Mesenchymal stem cell (in vitro differentiated cells and primary cell): ENCODE measurements at regions not wholly inside any gene's neighbourhood (a gene's known extent, or its start where the extent isn't known, plus 50 kb on each side); places are given as distances from the start of the nearest gene placed in this dataset.

Experiments
- DNase-seq: peaks from one replicate; pipeline ENCODE4 v3.0.0-alpha.2; 2013
- H2AFZ ChIP-seq: one replicate; pipeline ENCODE4 v1.6.1; 2013; ENCODE audit warnings: low read depth, mild to moderate bottlenecking, control low read depth, inconsistent platforms, low read length, moderate library complexity
- H2AK5ac ChIP-seq: 2 replicates; pipeline ENCODE4 v1.6.1; 2013; ENCODE audit warnings: low read length, moderate library complexity, mild to moderate bottlenecking, inconsistent platforms; ENCODE audit not compliant: severe bottlenecking
- H2BK120ac ChIP-seq: one replicate; pipeline ENCODE4 v1.6.1; 2013; ENCODE audit warnings: low read depth, mild to moderate bottlenecking, inconsistent platforms, low read length, moderate library complexity
- H2BK12ac ChIP-seq, 2 experiments: one replicate each; pipeline ENCODE4 v1.6.1; 2013; ENCODE audit warnings: inconsistent platforms in 2 of 2, low read length in 2 of 2, mild to moderate bottlenecking in 2 of 2, moderate library complexity in 2 of 2, control low read depth in 1 of 2
- H2BK15ac ChIP-seq: one replicate; pipeline ENCODE4 v1.6.1; 2013; ENCODE audit warnings: mild to moderate bottlenecking, low read depth, inconsistent platforms; ENCODE audit not compliant: poor library complexity, severe bottlenecking
- H2BK5ac ChIP-seq: 2 replicates; pipeline ENCODE4 v1.6.1; 2013; ENCODE audit warnings: low read depth, mild to moderate bottlenecking, low read length, control low read depth, inconsistent platforms; ENCODE audit not compliant: poor library complexity, severe bottlenecking
- H3K14ac ChIP-seq, 2 experiments: one replicate each; pipeline ENCODE4 v1.6.1; 2013; ENCODE audit warnings: inconsistent platforms in 2 of 2, low read length in 2 of 2, control low read depth in 1 of 2, mild to moderate bottlenecking in 1 of 2, moderate library complexity in 1 of 2
- H3K18ac ChIP-seq, 2 experiments: one replicate each; pipeline ENCODE4 v1.6.1; 2013; ENCODE audit warnings: inconsistent platforms in 2 of 2, low read length in 2 of 2, control low read depth in 1 of 2, low read depth in 1 of 2, mild to moderate bottlenecking in 1 of 2
- H3K23ac ChIP-seq, 2 experiments: one replicate each; pipeline ENCODE4 v1.6.1; 2013; ENCODE audit warnings: inconsistent platforms in 2 of 2, low read length in 2 of 2, mild to moderate bottlenecking in 2 of 2, moderate library complexity in 2 of 2, control low read depth in 1 of 2
- H3K27ac ChIP-seq: 2 replicates; pipeline ENCODE4 v1.5.1; 2013; ENCODE audit warnings: mild to moderate bottlenecking, moderate library complexity, low read length, control low read depth, inconsistent platforms; ENCODE audit not compliant: poor library complexity, severe bottlenecking
- H3K27me3 ChIP-seq, 2 experiments: 2 replicates each; pipeline versions ENCODE4 v1.6.1 to v1.7.0; 2013; ENCODE audit warnings: low read length in 2 of 2, mild to moderate bottlenecking in 2 of 2, moderate library complexity in 2 of 2, control low read depth in 1 of 2, inconsistent platforms in 1 of 2; ENCODE audit not compliant: control insufficient read depth in 1 of 2, insufficient read depth in 1 of 2
- H3K36me3 ChIP-seq, 2 experiments: 2 replicates each; pipeline versions ENCODE4 v1.6.1 to v1.7.0; 2013; ENCODE audit warnings: low read length in 2 of 2, control low read depth in 1 of 2, inconsistent platforms in 1 of 2, low read depth in 1 of 2, mild to moderate bottlenecking in 1 of 2; ENCODE audit not compliant: insufficient read depth in 2 of 2, control insufficient read depth in 1 of 2
- H3K4ac ChIP-seq, 2 experiments: one replicate each; pipeline ENCODE4 v1.6.1; 2013; ENCODE audit warnings: inconsistent platforms in 2 of 2, low read length in 2 of 2, mild to moderate bottlenecking in 2 of 2, moderate library complexity in 2 of 2, control low read depth in 1 of 2, low read depth in 1 of 2
- H3K4me1 ChIP-seq: 2 replicates; pipeline ENCODE4 v1.6.1; 2013; ENCODE audit warnings: low read depth, low read length, control low read depth; ENCODE audit not compliant: control insufficient read depth, insufficient read depth
- H3K4me2 ChIP-seq: 2 replicates; pipeline ENCODE4 v1.6.1; 2013; ENCODE audit warnings: low read length, mild to moderate bottlenecking, inconsistent platforms; ENCODE audit not compliant: poor library complexity, severe bottlenecking
- H3K4me3 ChIP-seq, 2 experiments: 2 replicates each; pipeline versions ENCODE4 v1.5.1 to v1.7.0; 2013; ENCODE audit warnings: low read length in 2 of 2, mild to moderate bottlenecking in 2 of 2, control low read depth in 1 of 2, low read depth in 1 of 2; ENCODE audit not compliant: insufficient read depth in 1 of 2
- H3K79me1 ChIP-seq: replicated peaks from 2 replicates; pipeline ENCODE4 v1.6.1; 2013; ENCODE audit warnings: mild to moderate bottlenecking, control low read depth, low read length, inconsistent platforms; ENCODE audit not compliant: poor library complexity, severe bottlenecking
- H3K9ac ChIP-seq: 2 replicates; pipeline ENCODE4 v1.7.0; 2013; ENCODE audit warnings: mild to moderate bottlenecking, low read length, moderate library complexity
- H3K9me3 ChIP-seq: 2 replicates; pipeline ENCODE4 v1.7.0; 2013; ENCODE audit warnings: mild to moderate bottlenecking, low read length; ENCODE audit not compliant: control insufficient read depth
- H4K8ac ChIP-seq: one replicate; pipeline ENCODE4 v1.6.1; 2013; ENCODE audit warnings: inconsistent platforms, mild to moderate bottlenecking, low read length, moderate library complexity
- H4K91ac ChIP-seq: one replicate; pipeline ENCODE4 v1.6.1; 2013; ENCODE audit warnings: mild to moderate bottlenecking, low read length, inconsistent platforms
- WGBS: methylation state at CpG from one replicate; pipeline ENCODE4 v1.1.7; 2013; ENCODE audit warnings: mixed read lengths; 5-methylcytosine and 5-hydroxymethylcytosine counted together

DNA sequence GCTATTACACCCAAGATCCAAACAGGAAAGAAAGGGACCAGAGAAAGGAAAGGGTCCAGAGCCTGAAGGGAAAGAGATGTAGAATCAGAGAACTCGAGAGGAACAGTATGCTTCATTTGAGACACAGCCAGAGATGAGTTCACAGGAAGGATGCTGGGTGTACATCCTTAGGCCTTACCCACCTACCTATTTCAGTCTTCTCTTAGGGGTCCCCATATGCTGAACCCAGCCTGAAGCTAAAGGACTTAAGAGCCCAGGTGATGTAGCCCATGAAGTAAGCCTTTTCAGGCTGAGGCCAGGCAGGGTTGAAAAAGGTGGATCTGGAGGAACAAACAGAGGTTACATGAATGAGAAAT lies 338.0 kb upstream of the KCNH8 start:
- Histone ChIP-seq H3K27me3 (no peaks in the 10 kb centered on the region), H3K4me1 (no peaks in the 10 kb centered on the region), H3K4me2 (no peak overlapping the region), H3K9ac (no peak overlapping the region), H3K14ac (no peak overlapping the region), H4K91ac (no peak overlapping the region), H3K4me3 (no peak overlapping the region), H4K8ac (no peak overlapping the region), H3K9me3 (peaks cover 2% of the 10 kb centered on the region), H2BK120ac (peak overlapping the region; percentile 6), H3K36me3 (no peaks in the 10 kb centered on the region), H2AK5ac (no peak overlapping the region), H3K27ac (no peak overlapping the region), H2BK15ac (no peak overlapping the region), H3K18ac (no peak overlapping the region), H3K4ac (no peak overlapping the region), H2AFZ (no peak overlapping the region), H2BK5ac (no peak overlapping the region), H3K79me1 (no peaks in the 10 kb centered on the region), H3K23ac (no peak overlapping the region), H2BK12ac (no peak overlapping the region)
- no peak for DNase-seq
- WGBS = no CpG with 5 or more reads among the region's 1 CpG

GRCh38 chr3:18809640-18810305 lies 338.5 kb upstream of the KCNH8 start:
- peak overlapping the region; percentile 6 for H2BK120ac ChIP-seq
- peaks cover 2% of the 10 kb centered on the region for H3K9me3 ChIP-seq
- H2BK12ac ChIP-seq = no peak overlapping the region
- H3K4me1 ChIP-seq = no peaks in the 10 kb centered on the region
- H2AFZ ChIP-seq = no peak overlapping the region
- no peaks in the 10 kb centered on the region for H3K79me1 ChIP-seq
- H3K4me2 ChIP-seq = no peak overlapping the region
- H3K27me3 ChIP-seq = no peaks in the 10 kb centered on the region
- H3K27ac ChIP-seq = no peak overlapping the region
- H2BK15ac ChIP-seq = no peak overlapping the region
- 78% methylated on average over 2 of the region's 3 CpGs for WGBS
- H2BK5ac ChIP-seq = no peak overlapping the region
- no peak overlapping the region for H3K23ac ChIP-seq
- no peak overlapping the region for H3K18ac ChIP-seq
- no peak overlapping the region for H4K8ac ChIP-seq
- no peak overlapping the region for H3K9ac ChIP-seq
- no peak overlapping the region for H4K91ac ChIP-seq
- H3K14ac ChIP-seq = no peak overlapping the region
- H3K36me3 ChIP-seq = no peaks in the 10 kb centered on the region
- no peak overlapping the region for H2AK5ac ChIP-seq
- no peak overlapping the region for H3K4ac ChIP-seq
- DNase-seq = peak; percentile 8
- H3K4me3 ChIP-seq = no peak overlapping the region

GRCh38 chr3:18808429-18808828 lies 339.9 kb upstream of the KCNH8 start:
- Histone ChIP-seq H3K27ac (no peak overlapping the region), H3K18ac (no peak overlapping the region), H3K14ac (no peak overlapping the region), H3K23ac (no peak overlapping the region), H3K36me3 (no peaks in the 10 kb centered on the region), H3K79me1 (no peaks in the 10 kb centered on the region), H3K4me2 (no peak overlapping the region), H2BK15ac (no peak overlapping the region), H2AFZ (no peak overlapping the region), H2BK120ac (no peak overlapping the region), H2BK5ac (no peak overlapping the region), H3K4me3 (no peak overlapping the region), H3K9ac (no peak overlapping the region), H4K91ac (no peak overlapping the region), H3K9me3 (peaks cover 2% of the 10 kb centered on the region), H4K8ac (no peak overlapping the region), H3K27me3 (no peaks in the 10 kb centered on the region), H3K4ac (no peak overlapping the region), H3K4me1 (no peaks in the 10 kb centered on the region), H2AK5ac (no peak overlapping the region), H2BK12ac (no peak overlapping the region)
- DNase-seq = no peak
- 95% methylated on average over 3 of the region's 6 CpGs for WGBS

DNA sequence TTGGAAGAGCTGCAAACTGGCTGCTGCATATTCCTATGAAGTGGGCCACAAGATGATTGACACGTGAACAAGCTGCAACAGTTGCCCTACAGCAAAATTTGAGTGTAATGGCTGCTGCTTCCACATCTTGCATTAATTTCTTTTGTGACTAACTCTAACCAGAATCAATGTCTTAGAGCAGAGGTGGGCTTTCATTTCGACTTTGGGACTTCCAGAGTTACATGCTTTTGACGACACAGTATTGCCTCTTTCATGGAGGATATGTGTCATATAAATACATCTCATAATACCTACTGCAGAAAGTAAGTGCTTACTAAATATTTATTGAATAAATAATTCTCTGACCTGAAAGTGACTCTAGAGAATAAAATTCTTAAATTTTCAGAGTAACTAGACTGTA lies 340.7 kb upstream of the KCNH8 start:
- no peaks in the 10 kb centered on the region for H3K79me1 ChIP-seq
- no peak overlapping the region for H2AFZ ChIP-seq
- H2BK5ac ChIP-seq = no peak overlapping the region
- no peak overlapping the region for H4K8ac ChIP-seq
- no peaks in the 10 kb centered on the region for H3K4me1 ChIP-seq
- WGBS = 100% methylated on average over 1 of the region's 3 CpGs
- no peak overlapping the region for H3K4me2 ChIP-seq
- H3K23ac ChIP-seq = no peak overlapping the region
- no peak overlapping the region for H4K91ac ChIP-seq
- H3K4me3 ChIP-seq = no peak overlapping the region
- no peak overlapping the region for H3K18ac ChIP-seq
- no peaks in the 10 kb centered on the region for H3K36me3 ChIP-seq
- DNase-seq = no peak
- no peak overlapping the region for H3K9ac ChIP-seq
- H3K27ac ChIP-seq = no peak overlapping the region
- no peak overlapping the region for H2BK120ac ChIP-seq
- no peak overlapping the region for H2AK5ac ChIP-seq
- peaks cover 2% of the 10 kb centered on the region for H3K9me3 ChIP-seq
- no peak overlapping the region for H2BK12ac ChIP-seq
- H3K27me3 ChIP-seq = no peaks in the 10 kb centered on the region
- H2BK15ac ChIP-seq = no peak overlapping the region
- no peak overlapping the region for H3K14ac ChIP-seq
- H3K4ac ChIP-seq = no peak overlapping the region
